HEK293T (cell line): ENCODE measurements at regions not wholly inside any gene's neighbourhood (a gene's known extent, or its start where the extent isn't known, plus 50 kb on each side); places are given as distances from the start of the nearest gene placed in this dataset.

Source experiments
- CTCF ChIA-PET: fragments of 350-600 bp; formaldehyde crosslinking; extraction: SDS; loops from one replicate; lab custom pipeline; 2021; ENCODE audit warnings: antibody characterized with exemption, inconsistent platforms; lab: Yijun Ruan, JAX
- POLR2A ChIA-PET: fragments of 350-600 bp; formaldehyde crosslinking; extraction: SDS; loops from one replicate; lab custom pipeline; 2020; ENCODE audit warnings: antibody characterized with exemption, inconsistent platforms; lab: Yijun Ruan, JAX
- DNase-seq: peaks from one replicate; pipeline ENCODE4 v3.0.0; 2012; ENCODE audit warnings: mixed read lengths; ENCODE audit errors: extremely low spot score
- ARNT ChIP-seq: fragments of 450-650 bp; IDR thresholded peaks from 2 replicates; pipeline ENCODE4 v1.6.1; 2017; ENCODE audit warnings: mild to moderate bottlenecking
- BHLHE40 ChIP-seq: fragments of 450-650 bp; IDR thresholded peaks from 2 replicates; pipeline ENCODE4 v1.6.1; 2016; ENCODE audit warnings: mild to moderate bottlenecking, moderate library complexity, borderline replicate concordance
- CTBP1 ChIP-seq: fragments of 450-650 bp; IDR thresholded peaks from 2 replicates; pipeline ENCODE4 v1.6.1; 2016; ENCODE audit warnings: borderline replicate concordance
- ELF4 ChIP-seq: fragments of 450-650 bp; IDR thresholded peaks from 2 replicates; pipeline ENCODE4 v1.6.1; 2017; ENCODE audit warnings: antibody characterized with exemption
- FOXA1 ChIP-seq: fragments of 450-650 bp; IDR thresholded peaks from 2 replicates; pipeline ENCODE4 v1.6.1; 2016; ENCODE audit warnings: mild to moderate bottlenecking
- FOXK2 ChIP-seq: fragments of 450-650 bp; IDR thresholded peaks from 2 replicates; pipeline ENCODE4 v1.6.1; 2016; ENCODE audit warnings: mild to moderate bottlenecking
- FOXM1 ChIP-seq: fragments of 450-650 bp; IDR thresholded peaks from 2 replicates; pipeline ENCODE4 v1.6.1; 2017; ENCODE audit warnings: mild to moderate bottlenecking, borderline replicate concordance
- HDGF ChIP-seq: fragments of 450-650 bp; IDR thresholded peaks from 2 replicates; pipeline ENCODE4 v1.6.1; 2017; ENCODE audit warnings: antibody characterized with exemption, borderline replicate concordance
- L3MBTL2 ChIP-seq: fragments of 450-650 bp; conservative IDR thresholded peaks from 2 replicates; pipeline ENCODE4 v1.6.1; 2016; ENCODE audit warnings: mild to moderate bottlenecking
- LEF1 ChIP-seq: fragments of 450-650 bp; IDR thresholded peaks from 2 replicates; pipeline ENCODE4 v1.6.1; 2017; ENCODE audit warnings: mild to moderate bottlenecking, borderline replicate concordance
- NFRKB ChIP-seq: fragments of 450-650 bp; IDR thresholded peaks from 2 replicates; pipeline ENCODE4 v1.6.1; 2016; ENCODE audit warnings: mild to moderate bottlenecking, moderate library complexity
- PKNOX1 ChIP-seq: fragments of 450-650 bp; IDR thresholded peaks from 2 replicates; pipeline ENCODE4 v1.6.1; 2016
- SP1 ChIP-seq: fragments of 450-650 bp; IDR thresholded peaks from 2 replicates; pipeline ENCODE4 v1.6.1; 2017
- SUZ12 ChIP-seq: fragments of 450-650 bp; IDR thresholded peaks from 2 replicates; pipeline ENCODE4 v1.6.1; 2016; ENCODE audit warnings: mild to moderate bottlenecking
- TARDBP ChIP-seq: fragments of 450-650 bp; IDR thresholded peaks from 2 replicates; pipeline ENCODE4 v1.6.1; 2016
- ZNF384 ChIP-seq: fragments of 450-650 bp; IDR thresholded peaks from 2 replicates; pipeline ENCODE4 v1.6.1; 2016

DNA sequence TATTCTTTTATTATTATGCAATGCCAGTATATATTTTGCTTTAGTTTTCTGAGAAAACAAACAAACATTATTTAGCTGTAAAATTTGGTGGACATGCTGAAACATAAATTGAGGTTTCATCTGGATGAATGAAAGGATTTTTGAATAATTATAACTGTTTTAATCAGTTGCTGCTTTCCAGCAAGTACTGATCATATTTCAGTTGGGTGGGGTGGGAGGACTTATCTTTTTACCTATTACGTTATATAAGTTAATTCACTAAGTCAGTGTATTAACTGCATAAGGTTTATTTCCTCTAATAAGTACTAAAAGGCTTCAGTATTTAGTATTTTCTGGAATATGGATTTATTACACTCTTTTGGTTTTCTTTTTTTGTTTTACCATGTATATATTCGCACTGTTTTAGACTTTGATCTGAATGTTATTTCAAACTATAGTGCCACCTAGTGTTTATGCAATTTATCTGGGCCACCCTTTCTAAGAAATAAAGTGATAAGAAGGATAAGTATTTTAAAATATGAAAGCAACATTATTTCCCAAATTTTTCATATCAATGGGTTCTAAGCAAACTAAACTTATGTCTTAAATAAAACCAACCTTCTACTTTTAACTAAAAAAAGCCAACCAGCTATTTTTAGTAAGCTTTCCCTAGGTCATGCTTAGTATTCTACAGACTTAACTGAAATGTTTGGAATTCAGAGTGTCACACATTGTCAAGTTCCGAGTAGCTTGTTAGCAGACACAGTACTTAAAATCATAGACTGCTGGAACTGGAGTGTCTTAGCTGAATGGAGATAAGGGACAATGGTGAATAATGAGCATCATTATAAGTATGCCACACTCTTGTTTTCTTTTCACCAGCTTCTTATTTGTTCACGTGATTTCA lies 105.4 kb upstream of the MCHR2 start:
- ChIA-PET CTCF (interaction anchor here (0.6 to 6.3 kb wide), 4 partner anchors 98 to 231 kb away, joined by 3 to 55 read pairs (median 11); no protein-coding TSS in a partner anchor), POLR2A (no interaction called here)
- no peak for DNase-seq

GRCh38 chr6:100096936-100097335 lies 102.9 kb upstream of the MCHR2 start:
- POLR2A ChIA-PET = no interaction called here
- TF ChIP-seq ELF4 = no peak
- no peak for TF ChIP-seq LEF1
- TF ChIP-seq PKNOX1 = no peak
- no peak for TF ChIP-seq CTBP1
- TF ChIP-seq SP1 = no peak
- no peak for DNase-seq
- CTCF ChIA-PET = interaction anchor here (6.3 kb wide), 1 partner anchor 229 kb away, joined by 55 read pairs; no protein-coding TSS in a partner anchor

More for the DNA sequence above, 105.4 kb upstream of the MCHR2 start:
- no peak for TF ChIP-seq ELF4
- no peak for TF ChIP-seq ZNF384
- TF ChIP-seq FOXM1 = no peak
- TF ChIP-seq BHLHE40 = no peak
- no peak for TF ChIP-seq SUZ12
- TF ChIP-seq LEF1 = no peak
- TF ChIP-seq CTBP1 = no peak
- no peak for TF ChIP-seq L3MBTL2
- TF ChIP-seq ARNT = no peak
- TF ChIP-seq HDGF = no peak
- TF ChIP-seq FOXK2 = no peak
- no peak for TF ChIP-seq FOXA1
- TF ChIP-seq SP1 = no peak
- no peak for TF ChIP-seq PKNOX1
- no peak for TF ChIP-seq TARDBP
- TF ChIP-seq NFRKB = no peak

DNA sequence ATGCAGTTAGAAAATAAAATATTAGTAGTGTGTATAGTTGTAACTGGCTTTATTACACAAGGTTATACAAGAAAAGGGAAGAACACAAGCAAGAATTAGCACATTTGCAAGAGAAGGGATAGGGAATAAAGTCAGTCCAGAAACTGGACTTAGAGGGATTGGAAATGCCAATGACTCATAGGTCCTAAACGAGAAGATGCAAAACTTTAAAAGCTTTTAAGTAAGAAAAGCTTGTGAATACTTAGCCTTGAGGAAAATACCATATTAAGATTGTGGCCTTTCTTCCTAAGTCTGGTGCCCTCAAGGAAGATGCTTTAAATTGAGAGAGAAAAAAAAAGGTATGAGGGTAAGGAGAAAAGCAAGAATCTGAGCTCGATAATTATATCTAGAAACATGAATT lies 102.3 kb upstream of the MCHR2 start:
- CTCF ChIA-PET = interaction anchor here (6.3 kb wide), 1 partner anchor 228 kb away, joined by 55 read pairs; no protein-coding TSS in a partner anchor

DNA sequence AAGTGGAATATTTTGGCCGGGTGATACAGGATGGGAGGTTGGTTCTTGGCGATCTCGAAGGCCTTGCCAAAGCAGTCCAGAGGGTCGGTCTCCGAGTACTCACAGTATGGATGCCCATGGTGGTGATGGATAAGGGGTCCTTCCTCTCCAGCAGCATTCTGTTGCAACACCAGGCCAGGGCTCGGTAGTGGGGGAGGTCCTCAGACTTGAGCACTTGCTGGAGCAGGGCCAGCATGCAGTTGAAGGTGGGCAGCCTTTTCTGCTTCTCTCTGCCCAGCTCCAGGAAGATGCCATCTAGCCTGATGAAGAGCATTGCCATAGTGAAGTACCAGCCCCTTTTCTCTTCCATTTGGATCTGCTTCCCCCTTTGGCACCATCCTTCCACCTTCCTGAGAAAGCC lies 99.4 kb upstream of the MCHR2 start:
- TF ChIP-seq TARDBP (no peak), SUZ12 (no peak)
- ChIA-PET CTCF (interaction anchor here (0.7 kb wide), 1 partner anchor 69 kb away, joined by 3 read pairs; no protein-coding TSS in a partner anchor), POLR2A (no interaction called here)
- no peak for DNase-seq

More for the DNA sequence above, 102.3 kb upstream of the MCHR2 start:
- TF ChIP-seq NFRKB (no peak), FOXM1 (no peak), ZNF384 (no peak), BHLHE40 (no peak), LEF1 (no peak), HDGF (no peak), ARNT (no peak), SUZ12 (no peak), CTBP1 (no peak), FOXA1 (no peak), ELF4 (no peak), FOXK2 (no peak)
- POLR2A ChIA-PET = interaction anchor here (0.5 kb wide), 1 partner anchor 336 kb away, joined by 3 read pairs; no protein-coding TSS in a partner anchor
- no peak for DNase-seq

GRCh38 chr6:100088009-100088408 lies 94.0 kb upstream of the MCHR2 start:
- POLR2A ChIA-PET = no interaction called here
- DNase-seq = no peak
- TF ChIP-seq HDGF = no peak
- CTCF ChIA-PET = interaction anchor here (0.7 kb wide), 2 partner anchors 23 to 1131 kb away, joined by 3 to 4 read pairs; no protein-coding TSS in a partner anchor

- ChIA-PET POLR2A (no interaction called here), CTCF (interaction anchor here (0.6 to 1.1 kb wide), 2 partner anchors 23 to 530 kb away, joined by 3 to 4 read pairs; no protein-coding TSS in a partner anchor)
- no peak for TF ChIP-seq FOXK2
- TF ChIP-seq NFRKB = no peak
- no peak for TF ChIP-seq SUZ12
- TF ChIP-seq BHLHE40 = no peak
- no peak for TF ChIP-seq ARNT
- no peak for TF ChIP-seq HDGF
- no peak for TF ChIP-seq PKNOX1
- DNase-seq = no peak
These were observed 91.0 kb upstream of the MCHR2 start for GRCh38 chr6:100084991-100085364.
